H9 (cell line): ENCODE measurements at regions not wholly inside any gene's neighbourhood (a gene's known extent, or its start where the extent isn't known, plus 50 kb on each side); places are given as distances from the start of the nearest gene placed in this dataset.

ENCODE experiments used
- DNase-seq: peaks from one replicate; pipeline ENCODE4 v3.0.0-alpha.2; 2017
- H2AFZ ChIP-seq: one replicate; pipeline ENCODE4 v1.6.1; 2013; ENCODE audit warnings: mild to moderate bottlenecking, low read length, control low read depth, moderate library complexity
- H2AK5ac ChIP-seq: 2 replicates; pipeline ENCODE4 v1.6.1; 2013; ENCODE audit warnings: low read length, control low read depth, mixed read lengths; ENCODE audit not compliant: insufficient read length
- H2BK120ac ChIP-seq: one replicate; pipeline ENCODE4 v1.6.1; 2013; ENCODE audit warnings: low read depth, mild to moderate bottlenecking, low read length, control low read depth, inconsistent platforms; ENCODE audit not compliant: poor library complexity, severe bottlenecking
- H2BK12ac ChIP-seq: 2 replicates; pipeline ENCODE4 v1.6.1; 2013; ENCODE audit warnings: low read length, control low read depth, mixed read lengths, low read depth; ENCODE audit not compliant: insufficient read length
- H2BK15ac ChIP-seq: 2 replicates; pipeline ENCODE4 v1.6.1; 2013; ENCODE audit warnings: low read depth, low read length, control low read depth
- H2BK20ac ChIP-seq: one replicate; pipeline ENCODE4 v1.6.1; 2013; ENCODE audit warnings: low read depth, mild to moderate bottlenecking, low read length, control low read depth, inconsistent platforms; ENCODE audit not compliant: poor library complexity, severe bottlenecking
- H2BK5ac ChIP-seq: 2 replicates; pipeline ENCODE4 v1.6.1; 2013; ENCODE audit warnings: low read length, control low read depth, mixed read lengths; ENCODE audit not compliant: insufficient read length
- H3K14ac ChIP-seq: 2 replicates; pipeline ENCODE4 v1.6.1; 2013; ENCODE audit warnings: low read length, control low read depth; ENCODE audit not compliant: insufficient read depth
- H3K18ac ChIP-seq: 2 replicates; pipeline ENCODE4 v1.6.1; 2013; ENCODE audit warnings: low read depth, mild to moderate bottlenecking, mixed read lengths, low read length, control low read depth; ENCODE audit not compliant: insufficient read length
- H3K23ac ChIP-seq: 2 replicates; pipeline ENCODE4 v1.6.1; 2013; ENCODE audit warnings: low read length, control low read depth, mixed read lengths, low read depth; ENCODE audit not compliant: insufficient read length
- H3K23me2 ChIP-seq: 2 replicates; pipeline ENCODE4 v1.6.1; 2013; ENCODE audit warnings: low read depth, mild to moderate bottlenecking, mixed read lengths, low read length, control low read depth; ENCODE audit not compliant: insufficient read length, poor library complexity, severe bottlenecking
- H3K27ac ChIP-seq: 2 replicates; pipeline ENCODE4 v1.5.1; 2013; ENCODE audit warnings: low read length, control low read depth, mixed read lengths, low read depth; ENCODE audit not compliant: insufficient read length
- H3K27me3 ChIP-seq: 2 replicates; pipeline ENCODE4 v1.6.1; 2013; ENCODE audit warnings: low read length, control low read depth, inconsistent platforms; ENCODE audit not compliant: insufficient read depth
- H3K4ac ChIP-seq: 2 replicates; pipeline ENCODE4 v1.6.1; 2013; ENCODE audit warnings: low read depth, mild to moderate bottlenecking, control low read depth, inconsistent platforms, low read length, moderate library complexity
- H3K4me1 ChIP-seq: 2 replicates; pipeline ENCODE4 v1.6.1; 2013; ENCODE audit warnings: low read length, control low read depth, inconsistent platforms; ENCODE audit not compliant: insufficient read depth
- H3K4me2 ChIP-seq: 2 replicates; pipeline ENCODE4 v1.6.1; 2013; ENCODE audit warnings: low read length, control low read depth, mixed read lengths; ENCODE audit not compliant: insufficient read length, insufficient read depth
- H3K56ac ChIP-seq: 2 replicates; pipeline ENCODE4 v1.6.1; 2013; ENCODE audit warnings: low read depth, mild to moderate bottlenecking, mixed read lengths, low read length, control low read depth; ENCODE audit not compliant: insufficient read length
- H3K79me1 ChIP-seq: 2 replicates; pipeline ENCODE4 v1.6.1; 2013; ENCODE audit warnings: low read depth, mild to moderate bottlenecking, moderate library complexity, low read length, control low read depth, inconsistent platforms; ENCODE audit not compliant: insufficient read depth, poor library complexity, severe bottlenecking
- H3K79me2 ChIP-seq: 2 replicates; pipeline ENCODE4 v1.6.1; 2013; ENCODE audit warnings: low read length, control low read depth, inconsistent platforms; ENCODE audit not compliant: insufficient read depth
- H3K9ac ChIP-seq: 2 replicates; pipeline ENCODE4 v1.6.1; 2013; ENCODE audit warnings: low read length, control low read depth, mixed read lengths; ENCODE audit not compliant: insufficient read length; ENCODE audit errors: extremely low read depth
- H3K9me3 ChIP-seq: one replicate; pipeline ENCODE4 v1.6.1; 2013; ENCODE audit warnings: low read depth, low read length, inconsistent platforms; ENCODE audit not compliant: control insufficient read depth
- H3T11ph ChIP-seq: one replicate; pipeline ENCODE4 v1.6.1; 2013; ENCODE audit warnings: mild to moderate bottlenecking, low read length, control low read depth, inconsistent platforms
- H4K20me1 ChIP-seq: one replicate; pipeline ENCODE4 v1.6.1; 2013; ENCODE audit not compliant: control insufficient read depth, insufficient read length, insufficient read depth
- H4K5ac ChIP-seq: 2 replicates; pipeline ENCODE4 v1.6.1; 2013; ENCODE audit warnings: low read depth, mild to moderate bottlenecking, mixed read lengths, low read length, control low read depth; ENCODE audit not compliant: insufficient read length
- H4K8ac ChIP-seq: replicated peaks from 2 replicates; pipeline ENCODE4 v1.6.1; 2013; ENCODE audit warnings: low read length, control low read depth, mixed read lengths, low read depth; ENCODE audit not compliant: insufficient read length
- H4K91ac ChIP-seq: 2 replicates; pipeline ENCODE4 v1.6.1; 2013; ENCODE audit warnings: low read depth, mild to moderate bottlenecking, moderate library complexity, mixed read lengths, low read length, control low read depth; ENCODE audit not compliant: insufficient read length
- H3K27ac Mint-ChIP-seq, 3 experiments: 2 replicates in 2 of 3; 3 replicates in 1 of 3; pipeline ENCODE4 v1.8.0; 2020 to 2021; ENCODE audit warnings: mixed read lengths in 3 of 3, mild to moderate bottlenecking in 1 of 3, moderate library complexity in 1 of 3
- H3K27me3 Mint-ChIP-seq: 2 replicates; pipeline ENCODE4 v1.8.0; 2021; ENCODE audit warnings: low read depth, mild to moderate bottlenecking, moderate library complexity, mixed read lengths
- H3K36me3 Mint-ChIP-seq, 3 experiments: 2 replicates in 2 of 3; 3 replicates in 1 of 3; pipeline ENCODE4 v1.8.0; 2020 to 2021; ENCODE audit warnings: low read depth in 3 of 3, mixed read lengths in 3 of 3; ENCODE audit not compliant: insufficient read depth in 1 of 3
- H3K4me1 Mint-ChIP-seq, 2 experiments: 2 replicates each; pipeline ENCODE4 v1.8.0; 2020; ENCODE audit warnings: mixed read lengths in 2 of 2
- H3K4me3 Mint-ChIP-seq, 2 experiments: 2 replicates in 1 of 2; 3 replicates in 1 of 2; pipeline ENCODE4 v1.8.0; 2020 to 2021; ENCODE audit warnings: mild to moderate bottlenecking in 2 of 2, mixed read lengths in 2 of 2, moderate library complexity in 1 of 2
- H3K9me3 Mint-ChIP-seq, 2 experiments: 2 replicates in 1 of 2; 3 replicates in 1 of 2; pipeline ENCODE4 v1.8.0; 2020; ENCODE audit warnings: mild to moderate bottlenecking in 2 of 2, mixed read lengths in 2 of 2, moderate library complexity in 1 of 2
- WGBS: extraction: QIAGEN DNeasy Blood & Tissue Kit; methylation state at CpG from one replicate; pipeline ENCODE4 v1.1.7; 2013; ENCODE audit warnings: missing lambda C conversion rate, low lambda C conversion rate, mixed read lengths; ENCODE audit not compliant: insufficient read length; ENCODE audit errors: extremely low coverage; 5-methylcytosine and 5-hydroxymethylcytosine counted together
- TF ChIP-seq, protein P1 (sequence below): fragments of 200-600 bp; sonication (generic); conservative IDR thresholded peaks from 3 replicates; pipeline ENCODE4 v1.8.0; 2021; ENCODE audit warnings: antibody characterized with exemption, mild to moderate bottlenecking

DNA sequence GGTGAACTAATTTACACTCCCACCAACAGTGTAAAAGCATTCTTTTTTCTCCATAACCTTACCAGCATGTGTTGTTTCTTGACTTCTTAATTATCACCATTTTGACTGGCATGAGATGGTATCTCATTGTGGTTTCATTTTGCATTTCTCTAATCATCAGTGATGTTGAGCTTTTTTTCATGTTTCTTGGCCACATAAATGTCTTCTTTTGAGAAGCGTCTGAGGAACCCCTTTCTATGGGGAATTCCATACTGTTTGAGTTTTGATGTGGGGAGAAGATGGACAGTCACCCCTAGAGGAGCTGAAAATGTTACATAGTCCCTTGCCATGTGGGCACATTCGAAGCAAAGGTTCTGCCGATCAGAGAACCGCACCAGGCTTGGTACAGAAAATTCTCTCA lies 207.0 kb upstream of the SLC30A5 start:
- no peaks in the 10 kb centered on the region for H3K9me3 ChIP-seq
- no peak overlapping the region for H3K9ac ChIP-seq
- H2BK20ac ChIP-seq, result no peak overlapping the region
- H2BK5ac ChIP-seq, result no peak overlapping the region
- no peaks in the 10 kb centered on the region for H3K79me2 ChIP-seq
- no peak overlapping the region for H4K5ac ChIP-seq
- H3K79me1 ChIP-seq, result no peaks in the 10 kb centered on the region
- no peak overlapping the region for H3K4me2 ChIP-seq
- no peak for DNase-seq
- H2AK5ac ChIP-seq, result no peak overlapping the region
- Mint-ChIP-seq H3K27me3 (no peaks in the 10 kb centered on the region), H3K9me3 (peaks cover 10 to 12% of the 10 kb centered on the region in 2 experiments; a peak in 4 of 5 replicates), H3K36me3 (peaks cover 0 to 16% (median 3%) of the 10 kb centered on the region in 3 experiments; a peak in 4 of 7 replicates), H3K4me1 (peaks cover 12 to 20% of the 10 kb centered on the region in 2 experiments), H3K4me3 (no peak overlapping the region), H3K27ac (no peak overlapping the region)
- no peak overlapping the region for H3K4ac ChIP-seq
- WGBS, result no CpG with 5 or more reads among the region's 4 CpGs
- no peak overlapping the region for H3K18ac ChIP-seq
- TF ChIP-seq, protein P1, sequence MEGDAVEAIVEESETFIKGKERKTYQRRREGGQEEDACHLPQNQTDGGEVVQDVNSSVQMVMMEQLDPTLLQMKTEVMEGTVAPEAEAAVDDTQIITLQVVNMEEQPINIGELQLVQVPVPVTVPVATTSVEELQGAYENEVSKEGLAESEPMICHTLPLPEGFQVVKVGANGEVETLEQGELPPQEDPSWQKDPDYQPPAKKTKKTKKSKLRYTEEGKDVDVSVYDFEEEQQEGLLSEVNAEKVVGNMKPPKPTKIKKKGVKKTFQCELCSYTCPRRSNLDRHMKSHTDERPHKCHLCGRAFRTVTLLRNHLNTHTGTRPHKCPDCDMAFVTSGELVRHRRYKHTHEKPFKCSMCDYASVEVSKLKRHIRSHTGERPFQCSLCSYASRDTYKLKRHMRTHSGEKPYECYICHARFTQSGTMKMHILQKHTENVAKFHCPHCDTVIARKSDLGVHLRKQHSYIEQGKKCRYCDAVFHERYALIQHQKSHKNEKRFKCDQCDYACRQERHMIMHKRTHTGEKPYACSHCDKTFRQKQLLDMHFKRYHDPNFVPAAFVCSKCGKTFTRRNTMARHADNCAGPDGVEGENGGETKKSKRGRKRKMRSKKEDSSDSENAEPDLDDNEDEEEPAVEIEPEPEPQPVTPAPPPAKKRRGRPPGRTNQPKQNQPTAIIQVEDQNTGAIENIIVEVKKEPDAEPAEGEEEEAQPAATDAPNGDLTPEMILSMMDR, result no peak
- H2AFZ ChIP-seq, result no peak overlapping the region
- H4K91ac ChIP-seq, result no peak overlapping the region
- no peak overlapping the region for H3K27ac ChIP-seq
- no peak overlapping the region for H3T11ph ChIP-seq
- H3K23ac ChIP-seq, result no peak overlapping the region
- no peak overlapping the region for H3K56ac ChIP-seq
- no peak overlapping the region for H2BK12ac ChIP-seq
- H2BK15ac ChIP-seq, result no peak overlapping the region
- no peaks in the 10 kb centered on the region for H4K20me1 ChIP-seq
- no peaks in the 10 kb centered on the region; the same call in 1 of the 2 replicates for H3K4me1 ChIP-seq
- H4K8ac ChIP-seq, result no peak overlapping the region
- no peak overlapping the region for H2BK120ac ChIP-seq
- no peak overlapping the region for H3K14ac ChIP-seq
- no peaks in the 10 kb centered on the region for H3K27me3 ChIP-seq
- no peaks in the 10 kb centered on the region for H3K23me2 ChIP-seq
